ENCODE measurements at regions not wholly inside any gene's neighbourhood (a gene's known extent, or its start where the extent isn't known, plus 50 kb on each side); places are given as distances from the start of the nearest gene placed in this dataset.

- no peak for DNase-seq (ENCODE audit: low read depth)
- H3K4me3 ChIP-seq (ENCODE audit: control insufficient read depth, low read depth, low read length), result no peak overlapping the region
Measured at GRCh38 chr13:99878921-99879610, 92.5 kb downstream of the ZIC5 start.

GRCh38 chr13:99876651-99877050 is 94.9 kb downstream of the ZIC5 start:
- no peak for TF ChIP-seq CTCF (IDR thresholded peaks at IDR 0.05; ENCODE audit: control insufficient read depth, insufficient read depth, low read depth, low read length, missing control alignments)
- H3K4me3 ChIP-seq (ENCODE audit: control insufficient read depth, low read depth, low read length), result no peak overlapping the region
- DNase-seq (ENCODE audit: low read depth), result no peak

More at GRCh38 chr13:99878921-99879610, 92.5 kb downstream of the ZIC5 start:
- TF ChIP-seq CTCF (IDR thresholded peaks at IDR 0.05; ENCODE audit: control insufficient read depth, insufficient read depth, low read depth, low read length, missing control alignments), result no peak

DNA sequence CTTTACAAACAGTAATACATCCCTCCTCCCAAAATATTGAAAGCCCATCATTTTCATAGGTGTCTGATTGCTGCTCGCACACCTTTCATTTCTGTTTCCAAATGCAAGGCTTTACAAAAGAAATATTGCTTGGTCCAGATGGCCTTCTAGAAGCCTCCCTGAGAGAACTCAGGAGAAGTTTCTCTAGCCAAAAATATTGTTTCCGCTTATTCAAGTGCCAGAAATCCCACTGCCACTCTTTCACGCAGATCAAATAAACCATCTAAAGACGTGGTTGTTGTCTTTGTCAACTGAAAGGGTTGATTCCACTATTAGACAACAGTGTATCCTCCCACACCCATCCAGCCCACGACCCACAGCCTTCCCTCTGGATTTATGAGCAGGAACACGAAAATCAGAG is 96.2 kb downstream of the ZIC5 start:
- TF ChIP-seq CTCF (IDR thresholded peaks at IDR 0.05; ENCODE audit: control insufficient read depth, insufficient read depth, low read depth, low read length, missing control alignments), result no peak
- DNase-seq (ENCODE audit: low read depth), result no peak
- H3K4me3 ChIP-seq (ENCODE audit: control insufficient read depth, low read depth, low read length), result no peak overlapping the region

DNA sequence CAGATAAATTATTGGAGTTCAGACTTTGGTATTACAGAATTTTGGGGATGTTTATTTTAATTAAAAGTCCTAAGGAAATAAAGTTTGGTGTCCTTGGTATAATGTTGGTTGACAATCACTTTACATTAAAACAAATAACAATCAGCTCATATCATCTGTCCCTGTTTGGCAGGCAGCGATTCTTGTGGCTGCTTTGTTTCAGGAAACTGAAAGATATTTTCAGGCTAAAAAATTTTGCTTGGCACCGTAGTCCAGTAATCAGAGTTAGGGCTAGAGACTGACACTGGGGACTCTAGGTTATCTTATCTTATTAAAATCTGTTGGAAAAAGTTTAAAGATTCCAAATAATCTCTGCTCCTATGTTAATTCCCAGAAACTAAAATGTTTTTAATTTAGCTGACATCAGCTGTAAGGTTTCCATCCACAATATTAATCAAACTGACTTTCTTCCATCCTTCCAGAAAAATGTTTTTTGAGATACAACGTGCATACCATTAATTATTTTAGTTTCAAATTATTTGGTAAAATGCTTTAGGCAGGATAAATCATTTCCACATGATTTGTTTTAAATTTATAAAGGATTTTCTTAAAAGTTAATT is 97.6 kb downstream of the ZIC5 start:
- no peak overlapping the region for H3K4me3 ChIP-seq (ENCODE audit: control insufficient read depth, low read depth, low read length)
- DNase-seq (ENCODE audit: low read depth), result no peak
- no peak for TF ChIP-seq CTCF (IDR thresholded peaks at IDR 0.05; ENCODE audit: control insufficient read depth, insufficient read depth, low read depth, low read length, missing control alignments)

DNA sequence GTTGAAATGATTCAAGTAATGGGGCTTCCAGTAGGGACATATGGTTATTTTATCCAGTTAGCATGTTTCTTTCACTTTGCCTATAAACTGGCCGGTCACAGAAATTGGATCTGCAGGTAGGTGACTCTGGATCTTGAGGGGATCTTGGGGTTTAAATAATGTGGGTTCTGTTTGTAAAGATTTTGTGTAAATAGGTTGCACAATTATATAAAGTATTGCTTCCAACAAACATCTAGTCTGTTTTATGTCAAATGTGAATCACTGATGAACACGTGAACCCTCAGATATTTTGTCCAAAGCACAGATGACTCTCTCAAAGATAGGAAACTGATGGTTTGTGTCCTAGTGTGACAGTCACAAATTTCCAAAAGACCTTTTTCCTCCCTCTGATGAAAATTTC is 98.4 kb downstream of the ZIC5 start:
- TF ChIP-seq CTCF (IDR thresholded peaks at IDR 0.05; ENCODE audit: control insufficient read depth, insufficient read depth, low read depth, low read length, missing control alignments), result no peak
- no peak for DNase-seq (ENCODE audit: low read depth)

DNA sequence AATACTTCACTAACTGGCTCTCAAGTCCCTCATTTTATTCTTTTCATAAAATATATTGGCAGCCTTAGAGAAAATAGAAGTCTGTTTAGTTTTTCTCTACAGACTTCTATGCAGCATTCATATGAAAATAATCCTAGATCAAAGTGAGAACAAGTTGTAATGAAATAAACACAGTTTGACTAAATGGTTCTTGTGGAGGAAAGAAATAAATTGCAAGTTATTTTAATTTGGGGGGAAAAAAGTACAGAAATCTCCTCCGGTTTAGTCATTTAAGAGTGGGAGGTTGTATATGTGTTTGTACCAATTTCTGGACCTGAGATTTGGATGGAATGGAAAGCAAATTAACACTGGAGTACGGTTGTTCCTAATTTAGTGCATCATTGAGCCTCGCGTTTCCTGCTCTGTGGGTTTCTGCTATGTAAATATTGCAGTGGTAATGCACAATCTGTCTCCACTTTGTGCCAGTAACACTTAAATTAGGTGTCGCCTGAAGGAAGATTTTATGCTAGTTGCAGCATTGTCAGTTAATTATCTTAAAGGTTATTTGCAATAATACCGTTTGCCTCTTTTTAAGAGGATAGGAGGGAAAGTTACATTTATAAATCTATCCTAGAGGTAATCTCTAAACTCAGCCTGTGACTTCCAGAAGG is 100.2 kb downstream of the ZIC5 start:
- no peak for DNase-seq (ENCODE audit: low read depth)
- TF ChIP-seq CTCF (IDR thresholded peaks at IDR 0.05; ENCODE audit: control insufficient read depth, insufficient read depth, low read depth, low read length, missing control alignments), result no peak
- H3K4me3 ChIP-seq (ENCODE audit: control insufficient read depth, low read depth, low read length), result no peak overlapping the region

More for the DNA sequence above, 98.4 kb downstream of the ZIC5 start:
- no peak overlapping the region for H3K4me3 ChIP-seq (ENCODE audit: control insufficient read depth, low read depth, low read length)
